ENCODE measurements at regions not wholly inside any gene's neighbourhood (a gene's known extent, or its start where the extent isn't known, plus 50 kb on each side); places are given as distances from the start of the nearest gene placed in this dataset.

DNA sequence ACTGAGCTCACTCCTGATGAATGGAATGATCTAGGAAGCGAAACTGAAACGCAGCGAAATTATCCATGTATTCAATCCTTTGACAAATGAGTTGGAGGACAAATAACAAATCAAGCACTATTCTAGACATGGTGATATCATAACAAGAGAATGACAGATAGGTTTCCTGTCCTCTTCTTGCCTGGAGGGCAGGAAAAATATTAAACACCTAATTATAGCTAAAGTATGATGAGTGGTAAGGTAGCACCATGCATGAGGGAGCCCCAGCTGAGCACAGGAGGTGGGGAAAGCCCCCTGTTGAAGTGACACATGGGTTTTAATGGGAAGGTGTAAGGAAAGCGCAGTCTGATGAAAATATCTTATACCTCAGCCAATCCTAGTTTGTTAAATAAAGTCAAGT, 225.2 kb downstream of the NPR3 start:
- Mint-ChIP-seq H3K36me3 (ENCODE audit: insufficient read depth, unreplicated experiment) (no peaks in the 10 kb centered on the region), H3K4me1 (ENCODE audit: insufficient read depth, unreplicated experiment) (peaks cover 7% of the 10 kb centered on the region), H3K27ac (ENCODE audit: low read depth, unreplicated experiment) (no peak overlapping the region), H3K4me3 (ENCODE audit: unreplicated experiment) (no peak overlapping the region), H3K9me3 (ENCODE audit: unreplicated experiment) (no peaks in the 10 kb centered on the region), H3K27me3 (ENCODE audit: insufficient read depth, unreplicated experiment) (no peaks in the 10 kb centered on the region)
- TF ChIP-seq, protein P1, sequence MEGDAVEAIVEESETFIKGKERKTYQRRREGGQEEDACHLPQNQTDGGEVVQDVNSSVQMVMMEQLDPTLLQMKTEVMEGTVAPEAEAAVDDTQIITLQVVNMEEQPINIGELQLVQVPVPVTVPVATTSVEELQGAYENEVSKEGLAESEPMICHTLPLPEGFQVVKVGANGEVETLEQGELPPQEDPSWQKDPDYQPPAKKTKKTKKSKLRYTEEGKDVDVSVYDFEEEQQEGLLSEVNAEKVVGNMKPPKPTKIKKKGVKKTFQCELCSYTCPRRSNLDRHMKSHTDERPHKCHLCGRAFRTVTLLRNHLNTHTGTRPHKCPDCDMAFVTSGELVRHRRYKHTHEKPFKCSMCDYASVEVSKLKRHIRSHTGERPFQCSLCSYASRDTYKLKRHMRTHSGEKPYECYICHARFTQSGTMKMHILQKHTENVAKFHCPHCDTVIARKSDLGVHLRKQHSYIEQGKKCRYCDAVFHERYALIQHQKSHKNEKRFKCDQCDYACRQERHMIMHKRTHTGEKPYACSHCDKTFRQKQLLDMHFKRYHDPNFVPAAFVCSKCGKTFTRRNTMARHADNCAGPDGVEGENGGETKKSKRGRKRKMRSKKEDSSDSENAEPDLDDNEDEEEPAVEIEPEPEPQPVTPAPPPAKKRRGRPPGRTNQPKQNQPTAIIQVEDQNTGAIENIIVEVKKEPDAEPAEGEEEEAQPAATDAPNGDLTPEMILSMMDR (IDR thresholded peaks at IDR 0.05; ENCODE audit: unreplicated experiment) = no peak
- POLR2A ChIA-PET = interaction anchor here (0.7 to 1.2 kb wide), 3 partner anchors 72 to 211 kb away, joined by 3 read pairs; no protein-coding TSS in a partner anchor
- intact Hi-C loops (cut with micrococcal nuclease) = no loop called here
- CTCF ChIA-PET = interaction anchor here (1.0 kb wide), 2 partner anchors 229 to 447 kb away, joined by 3 to 5 read pairs; no protein-coding TSS in a partner anchor
- no peak for DNase-seq (ENCODE audit: unreplicated experiment)
- BruUV-seq (replicated peaks) = no TSS peak

DNA sequence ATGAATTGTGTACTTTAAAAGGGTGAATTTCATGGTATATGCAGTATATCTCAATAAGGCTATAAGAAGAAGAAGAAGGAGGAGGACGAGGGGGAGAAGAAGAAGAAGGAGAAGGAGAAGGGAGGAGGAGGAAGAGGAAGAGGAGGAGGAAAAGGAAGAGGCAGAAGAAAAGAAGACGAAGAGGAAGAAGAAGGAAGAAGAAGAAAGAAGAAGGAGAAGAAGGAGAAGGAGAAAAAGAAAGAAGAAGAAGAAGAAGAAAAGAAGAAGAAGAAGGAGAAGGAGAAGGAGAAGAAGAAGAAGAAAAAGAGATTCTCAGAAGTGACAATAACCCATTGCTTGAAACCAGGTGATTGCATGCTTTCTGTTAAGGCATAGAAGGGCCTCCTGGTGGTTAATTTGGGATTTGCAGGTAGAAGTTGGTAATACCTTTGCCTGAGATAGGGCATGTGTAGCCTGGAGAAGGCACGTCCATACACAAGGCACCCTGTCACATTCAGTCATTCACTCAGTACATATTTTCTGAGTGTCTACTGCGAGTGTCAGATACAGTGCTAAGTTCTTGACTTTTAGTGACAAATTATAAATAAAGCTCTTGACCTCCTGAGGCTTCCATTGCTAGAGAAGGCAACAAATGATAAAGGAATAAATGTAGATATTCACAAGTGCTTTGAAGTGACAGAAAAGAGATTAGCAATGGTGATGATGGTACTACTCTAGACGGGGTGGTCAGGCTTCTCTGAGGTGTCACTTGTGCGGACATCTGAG, 231.3 kb downstream of the NPR3 start:
- ChIA-PET CTCF (interaction anchor here (0.6 to 1.7 kb wide), 3 partner anchors 16 to 104 kb away, joined by 4 to 9 read pairs (median 7); no protein-coding TSS in a partner anchor), POLR2A (no interaction called here)
- Mint-ChIP-seq H3K27me3 (ENCODE audit: insufficient read depth, unreplicated experiment) (no peaks in the 10 kb centered on the region), H3K36me3 (ENCODE audit: insufficient read depth, unreplicated experiment) (no peaks in the 10 kb centered on the region), H3K9me3 (ENCODE audit: unreplicated experiment) (no peaks in the 10 kb centered on the region), H3K27ac (ENCODE audit: low read depth, unreplicated experiment) (no peak overlapping the region), H3K4me3 (ENCODE audit: unreplicated experiment) (no peak overlapping the region), H3K4me1 (ENCODE audit: insufficient read depth, unreplicated experiment) (no peaks in the 10 kb centered on the region)
- no TSS peak for BruUV-seq (replicated peaks)
- intact Hi-C loops (cut with micrococcal nuclease) = no loop called here
- peak; percentile 65 for DNase-seq (ENCODE audit: unreplicated experiment)
- TF ChIP-seq, protein P1 (IDR thresholded peaks at IDR 0.05; ENCODE audit: unreplicated experiment) = peak; percentile 30

DNA sequence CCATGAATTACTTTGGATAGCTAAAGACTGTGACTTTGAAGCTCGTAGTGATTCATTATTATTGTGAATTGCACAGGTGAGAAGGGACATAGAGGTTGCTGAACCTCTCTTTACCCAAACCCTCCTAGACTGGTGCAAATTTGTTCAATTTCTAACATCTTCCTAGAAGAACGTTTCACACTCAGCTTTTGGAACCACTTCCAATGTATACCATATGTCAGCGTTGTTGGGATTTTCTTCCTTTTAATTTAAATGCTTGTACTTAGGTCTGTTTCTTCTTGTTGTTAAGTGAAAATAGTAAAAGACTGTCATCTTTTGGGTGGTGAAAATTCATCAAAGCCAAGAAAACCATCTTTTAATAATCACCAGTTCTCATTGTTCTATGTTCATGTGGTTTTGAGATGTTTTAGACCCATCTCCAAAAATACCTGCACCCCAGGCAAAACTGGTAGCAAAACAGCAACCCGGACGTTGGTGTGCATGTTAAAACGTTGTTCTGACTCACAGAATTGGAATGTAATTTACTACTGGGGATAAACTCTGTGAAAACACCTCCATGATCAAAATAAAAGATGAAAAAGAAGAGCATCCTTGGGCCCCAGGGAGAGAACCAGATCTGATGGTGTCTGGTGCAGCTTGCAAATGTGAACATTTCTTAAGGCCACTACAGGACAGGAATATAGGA, 238.3 kb downstream of the NPR3 start:
- H3K4me3 Mint-ChIP-seq (ENCODE audit: unreplicated experiment) = no peak overlapping the region
- H3K4me1 Mint-ChIP-seq (ENCODE audit: insufficient read depth, unreplicated experiment) = peaks cover 6% of the 10 kb centered on the region
- DNase-seq (ENCODE audit: unreplicated experiment) = peak; percentile 29
- ChIA-PET POLR2A (interaction anchor here (0.5 to 1.9 kb wide), 6 partner anchors 9 to 362 kb away, joined by 3 to 10 read pairs (median 4); no protein-coding TSS in a partner anchor), CTCF (interaction anchor here (0.8 kb wide), 1 partner anchor 360 kb away, joined by 4 read pairs; no protein-coding TSS in a partner anchor)
- BruUV-seq (replicated peaks) = no TSS peak
- intact Hi-C loops (cut with micrococcal nuclease) = no loop called here
- no peaks in the 10 kb centered on the region for H3K9me3 Mint-ChIP-seq (ENCODE audit: unreplicated experiment)
- no peak overlapping the region for H3K27ac Mint-ChIP-seq (ENCODE audit: low read depth, unreplicated experiment)
- TF ChIP-seq, protein P1 (IDR thresholded peaks at IDR 0.05; ENCODE audit: unreplicated experiment) = no peak
- no peaks in the 10 kb centered on the region for H3K36me3 Mint-ChIP-seq (ENCODE audit: insufficient read depth, unreplicated experiment)
- H3K27me3 Mint-ChIP-seq (ENCODE audit: insufficient read depth, unreplicated experiment) = no peaks in the 10 kb centered on the region

DNA sequence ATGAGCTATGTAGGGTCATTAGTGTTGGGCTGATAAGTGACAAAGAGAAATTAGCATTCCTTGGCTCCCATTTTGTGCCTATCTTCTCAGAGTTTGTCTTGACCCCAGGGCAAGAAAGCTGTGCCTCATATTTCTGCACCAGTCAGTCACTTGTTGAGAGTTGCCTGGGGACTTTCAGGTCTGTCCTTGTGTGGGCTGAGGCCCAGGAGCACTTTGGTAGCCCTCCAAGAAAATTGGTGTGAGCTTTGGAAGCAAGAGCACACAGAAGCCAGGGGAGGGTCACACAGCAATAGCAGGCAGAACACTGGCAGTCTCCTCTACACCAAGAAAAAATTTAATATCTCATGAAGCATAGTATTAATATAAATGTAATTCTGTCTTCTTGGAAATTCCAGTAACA, 239.9 kb downstream of the NPR3 start:
- Mint-ChIP-seq H3K27ac (ENCODE audit: low read depth, unreplicated experiment) (no peak overlapping the region), H3K4me3 (ENCODE audit: unreplicated experiment) (no peak overlapping the region), H3K4me1 (ENCODE audit: insufficient read depth, unreplicated experiment) (peaks cover 6% of the 10 kb centered on the region), H3K36me3 (ENCODE audit: insufficient read depth, unreplicated experiment) (no peaks in the 10 kb centered on the region), H3K9me3 (ENCODE audit: unreplicated experiment) (no peaks in the 10 kb centered on the region), H3K27me3 (ENCODE audit: insufficient read depth, unreplicated experiment) (no peaks in the 10 kb centered on the region)
- ChIA-PET CTCF (interaction anchor here (0.5 to 0.8 kb wide), 2 partner anchors 243 to 461 kb away, joined by 3 to 4 read pairs; no protein-coding TSS in a partner anchor), POLR2A (interaction anchor here (0.6 kb wide), 1 partner anchor 17 kb away, joined by 3 read pairs; no protein-coding TSS in a partner anchor)
- no TSS peak for BruUV-seq (replicated peaks)
- TF ChIP-seq, protein P1 (IDR thresholded peaks at IDR 0.05; ENCODE audit: unreplicated experiment) = no peak
- intact Hi-C loops (cut with micrococcal nuclease) = no loop called here
- no peak for DNase-seq (ENCODE audit: unreplicated experiment)
